HG02840 (cell line): ENCODE measurements at regions not wholly inside any gene's neighbourhood (a gene's known extent, or its start where the extent isn't known, plus 50 kb on each side); places are given as distances from the start of the nearest gene placed in this dataset.
A peak's percentile ranks its signal among the peaks of the same experiment; 100 is the strongest.
"Not testable (repeated sequence)": the region's sequence is repeated elsewhere in the genome, so short reads cannot be mapped to it uniquely, and the experiment has no call there.

Experiments used
- ATAC-seq: cut with Tn5 transposase; IDR thresholded peaks from one replicate; pipeline ENCODE4 v1.9.1; 2021; ENCODE audit warnings: mild to moderate bottlenecking, moderate library complexity, moderate number of reproducible peaks; ENCODE audit not compliant: unreplicated experiment, low FRiP score

DNA sequence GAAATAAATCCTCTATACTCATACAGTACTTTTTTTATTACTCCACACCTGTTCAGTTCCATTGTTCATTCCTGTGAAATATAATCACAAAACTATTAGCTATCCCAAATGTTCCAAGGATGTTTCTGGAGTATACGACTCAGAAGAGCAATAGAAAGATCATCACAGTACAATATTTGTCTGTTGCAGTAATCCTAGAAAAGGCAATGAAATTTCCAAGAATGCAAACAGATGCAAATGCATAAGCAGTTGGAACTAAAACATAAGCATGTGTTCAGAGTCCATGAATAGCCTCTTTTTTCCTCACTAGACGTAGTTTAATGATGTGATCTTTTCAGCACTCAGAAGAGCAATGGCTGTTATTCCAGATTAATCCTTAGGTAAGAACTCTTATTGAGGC, 55.2 kb downstream of the RTL3 start:
- ATAC-seq: no peak

DNA sequence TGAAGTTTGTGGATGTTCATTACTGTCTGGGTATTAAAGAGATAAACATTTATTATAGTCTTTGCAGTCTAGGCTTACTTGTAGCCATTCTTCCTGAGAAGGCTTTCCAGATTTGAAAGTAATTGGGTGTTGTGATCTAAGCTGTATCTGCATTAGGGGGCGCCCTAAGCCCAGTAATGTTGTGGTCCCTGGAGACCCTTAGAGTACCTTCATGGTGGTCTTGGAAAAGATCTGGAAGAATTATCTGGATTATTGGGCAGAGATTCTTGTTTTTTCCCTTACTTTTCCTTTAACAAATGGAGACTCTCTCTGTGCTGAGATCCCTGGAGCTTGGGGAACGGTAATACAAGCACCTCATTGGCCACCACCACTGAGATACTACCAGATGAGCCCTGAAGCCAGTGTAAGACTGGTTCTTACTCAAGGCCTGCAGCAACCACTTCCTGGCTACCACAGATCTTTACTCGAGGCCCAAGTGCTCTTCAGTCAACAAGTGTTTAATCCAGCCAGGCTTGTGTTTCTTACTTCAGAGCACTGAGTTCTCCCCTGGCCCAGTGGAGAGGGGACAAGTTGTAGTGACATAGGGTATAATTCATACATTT, 63.1 kb downstream of the RTL3 start:
- no peak for ATAC-seq

DNA sequence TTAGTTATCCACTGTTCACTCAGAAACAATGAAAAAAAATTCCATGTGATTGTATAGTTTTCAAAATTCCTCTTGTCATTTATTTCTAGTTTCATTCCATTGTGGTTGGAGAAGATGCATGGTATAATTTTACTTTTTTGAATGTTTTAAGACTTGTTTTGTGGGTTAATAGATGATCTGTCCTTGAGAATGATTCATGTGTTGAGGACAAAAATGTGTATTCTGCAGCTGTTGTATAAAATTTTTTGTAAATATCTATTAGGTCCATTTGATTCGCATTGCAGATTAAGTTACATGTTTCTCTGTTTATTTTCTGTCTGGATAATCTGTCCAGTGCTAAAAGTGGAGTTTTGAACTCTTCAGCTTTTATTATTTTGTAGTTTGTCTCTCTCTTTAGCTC, 65.4 kb downstream of the RTL3 start:
- no peak for ATAC-seq

DNA sequence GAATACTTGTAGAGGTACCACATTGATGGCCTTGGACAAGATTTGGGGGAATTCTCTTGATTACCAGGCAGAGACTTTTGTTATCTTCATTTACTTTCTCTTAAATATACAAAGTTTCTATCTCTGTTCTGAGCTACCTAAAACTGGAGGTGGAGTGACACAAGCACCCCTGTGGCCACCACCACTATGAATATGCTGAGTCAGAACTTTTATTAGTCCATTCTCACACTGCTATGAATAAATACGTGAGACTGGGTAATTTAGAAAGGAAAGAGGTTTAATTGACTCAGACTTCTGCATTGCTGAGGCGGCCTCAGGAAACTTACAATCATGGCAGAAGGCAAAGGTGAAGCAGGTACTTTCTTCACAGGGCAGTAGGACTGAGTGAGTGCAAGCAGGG, 67.1 kb downstream of the RTL3 start:
- no peak for ATAC-seq

DNA sequence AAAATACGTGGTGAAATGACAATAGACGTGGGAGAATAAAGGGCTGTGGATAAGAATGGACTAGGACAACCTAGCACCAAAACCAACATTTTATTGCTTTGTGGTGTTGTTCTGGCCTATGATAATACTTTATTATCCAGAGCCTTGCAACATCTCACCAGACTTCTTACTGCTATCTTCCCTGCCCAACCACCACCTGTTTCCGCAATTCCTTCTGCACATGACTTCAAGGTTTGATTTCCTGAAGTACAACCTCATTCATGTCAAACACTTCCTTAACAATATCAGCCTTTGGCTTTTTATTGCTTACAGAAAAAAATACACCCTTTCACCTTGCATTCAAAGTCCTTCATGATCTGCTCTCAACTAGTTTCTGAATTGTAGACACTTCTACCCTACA, 84.8 kb downstream of the RTL3 start:
- no peak for ATAC-seq

DNA sequence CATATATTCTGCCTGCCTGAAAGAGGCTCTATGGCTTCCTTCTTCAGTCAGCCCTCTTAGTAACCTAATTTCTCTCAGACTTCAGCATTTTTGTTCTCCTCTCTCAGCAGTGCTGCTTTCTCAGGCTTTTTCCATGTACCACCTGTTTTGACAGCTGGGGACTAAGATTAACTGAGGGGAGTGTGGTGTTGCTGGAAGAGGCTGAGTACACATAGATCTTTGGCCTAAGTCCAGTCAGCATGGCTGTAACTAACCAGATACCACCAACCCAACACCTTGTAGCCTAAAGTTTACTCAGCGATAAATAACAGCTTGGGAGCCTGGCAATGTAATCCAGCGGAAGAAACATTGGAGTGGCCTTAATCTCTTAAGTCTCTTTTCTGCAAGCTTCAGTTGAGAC, 85.5 kb downstream of the RTL3 start:
- ATAC-seq: no peak

DNA sequence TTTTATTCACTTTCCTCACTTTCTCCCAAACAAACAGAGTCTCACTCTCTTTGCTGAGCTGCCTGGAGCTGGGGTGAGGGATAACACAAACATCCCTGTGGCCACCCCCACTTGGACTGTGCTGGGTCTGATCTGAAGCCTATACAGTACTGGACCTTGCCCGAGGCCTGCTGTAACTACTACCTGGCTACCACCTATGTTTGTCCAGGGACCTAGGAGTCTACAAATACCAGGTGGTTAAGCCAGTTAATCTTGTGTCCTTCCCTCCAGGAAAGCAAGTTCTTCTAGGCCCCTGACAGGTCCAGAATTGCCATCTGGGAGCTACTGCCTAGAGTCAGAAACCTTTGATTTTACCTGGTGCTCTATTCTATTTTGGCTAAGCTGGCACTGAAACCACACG, 87.3 kb downstream of the RTL3 start:
- no peak for ATAC-seq

DNA sequence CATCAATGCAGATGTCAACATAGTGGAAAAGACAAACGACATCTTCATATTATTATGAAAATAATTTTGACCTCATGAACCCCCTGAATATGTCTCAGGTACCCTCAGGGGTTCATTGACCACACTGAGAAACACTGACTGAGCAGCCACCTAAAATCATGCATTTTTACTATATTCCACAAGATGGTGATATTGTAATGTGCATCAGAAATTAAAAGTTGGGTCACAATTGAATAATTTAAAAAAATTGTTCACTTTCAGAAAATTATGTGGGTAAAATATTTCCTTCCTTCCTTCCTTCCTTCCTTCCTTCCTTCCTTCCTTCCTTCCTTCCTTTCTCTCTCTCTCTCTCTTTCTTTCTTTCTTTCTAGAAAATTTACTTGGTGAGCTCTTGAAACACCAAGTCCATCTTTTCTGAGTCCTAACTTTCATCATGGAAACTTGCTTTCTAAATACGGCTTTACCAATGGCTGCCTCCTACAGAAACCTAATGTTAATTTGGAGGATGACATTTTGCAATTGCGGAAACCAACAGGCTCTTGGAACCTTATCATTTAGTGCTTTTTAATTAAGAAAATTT, 103.6 kb downstream of the RTL3 start:
- ATAC-seq: no peak

DNA sequence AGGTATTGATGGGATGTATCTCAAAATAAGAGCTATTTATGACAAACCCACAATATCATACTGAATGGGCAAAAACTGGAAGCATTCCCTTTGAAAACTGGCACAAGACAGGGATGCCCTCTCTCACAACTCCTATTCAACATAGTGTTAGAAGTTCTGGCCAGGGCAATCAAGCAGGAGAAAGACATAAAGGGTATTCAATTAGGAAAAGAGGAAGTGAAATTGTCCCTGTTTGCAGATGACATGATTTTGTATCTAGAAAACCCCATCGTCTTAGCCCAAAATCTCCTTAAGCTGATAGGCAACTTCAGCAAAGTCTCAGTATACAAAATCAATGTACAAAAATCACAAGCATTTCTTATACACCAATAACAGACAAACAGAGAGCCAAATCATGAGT, 106.5 kb downstream of the RTL3 start:
- not testable (repeated sequence) for ATAC-seq

DNA sequence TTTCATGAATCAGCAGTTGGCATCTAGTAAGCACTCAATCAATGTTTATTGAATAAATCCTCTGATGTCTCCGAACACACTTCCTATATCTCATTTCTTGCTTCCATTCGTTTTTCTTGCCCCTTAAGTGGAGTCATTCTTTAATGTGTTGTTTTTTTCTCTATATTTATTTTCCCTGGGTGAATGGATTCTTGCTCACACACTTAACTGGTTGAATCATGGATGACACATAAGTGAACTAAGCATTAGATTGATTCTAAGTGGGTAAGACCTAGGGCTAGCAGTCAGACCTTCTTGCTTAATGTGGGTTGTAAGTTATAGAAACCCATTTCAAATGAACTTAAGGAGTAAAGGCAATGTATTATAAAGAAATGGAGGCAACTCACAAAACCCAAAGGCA, 111.1 kb downstream of the RTL3 start:
- ATAC-seq: no peak

DNA sequence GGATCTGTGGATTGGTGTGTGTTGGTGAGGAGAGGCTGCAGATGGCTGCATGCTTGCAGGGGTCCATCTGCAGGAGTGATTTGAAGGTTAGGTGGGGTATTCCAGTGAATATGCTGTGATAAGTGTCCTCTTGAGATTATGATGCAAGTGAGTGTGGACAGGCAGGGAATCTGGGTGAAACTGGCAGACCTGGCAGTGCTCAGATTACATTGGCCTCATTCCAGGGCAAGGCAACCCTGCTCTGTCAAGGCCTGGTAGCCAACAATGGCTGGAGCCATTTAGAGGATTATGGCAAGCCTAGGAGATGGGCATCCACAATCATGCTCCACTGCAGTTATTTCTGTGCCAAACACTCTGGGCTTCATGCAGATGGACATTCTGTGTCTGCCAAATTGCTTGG, 113.9 kb downstream of the RTL3 start:
- no peak for ATAC-seq

DNA sequence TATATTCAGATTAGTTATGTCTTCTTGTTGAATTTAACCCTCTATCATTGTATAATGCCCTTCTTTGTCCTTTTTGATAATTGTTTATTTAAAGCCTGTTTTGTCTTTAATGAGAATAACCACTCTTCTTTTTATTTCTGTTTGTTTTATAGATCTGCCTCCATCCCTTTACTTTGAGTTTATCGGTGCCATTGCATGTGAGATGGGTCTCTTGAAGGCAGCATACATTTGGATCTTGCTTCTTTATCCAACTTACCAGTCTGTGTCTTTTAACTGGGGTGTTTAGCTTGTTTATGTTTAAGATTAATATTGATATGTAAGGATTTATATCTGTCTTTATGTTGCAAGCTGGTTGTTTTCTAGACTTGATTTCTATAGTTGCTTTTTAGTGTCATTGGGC, 115.8 kb downstream of the RTL3 start:
- no peak for ATAC-seq

DNA sequence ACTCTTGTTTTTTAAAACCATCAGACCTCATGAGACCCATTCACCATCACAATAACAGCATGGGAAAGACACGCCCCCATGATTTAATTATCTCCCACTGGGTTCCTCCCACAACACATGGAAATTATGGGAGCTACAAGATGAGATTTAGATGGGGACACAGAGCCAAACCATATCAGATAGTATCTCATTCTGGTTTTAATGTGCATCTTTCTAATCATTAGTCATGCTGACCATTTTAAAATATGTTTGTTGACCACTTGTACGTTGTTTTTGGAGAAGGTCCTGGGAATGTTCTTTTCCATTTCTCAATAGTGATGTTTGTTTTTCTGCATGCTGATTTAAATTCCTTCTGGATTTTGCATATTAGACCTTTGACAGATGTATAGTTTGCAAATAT, 119.0 kb downstream of the RTL3 start:
- no peak for ATAC-seq

DNA sequence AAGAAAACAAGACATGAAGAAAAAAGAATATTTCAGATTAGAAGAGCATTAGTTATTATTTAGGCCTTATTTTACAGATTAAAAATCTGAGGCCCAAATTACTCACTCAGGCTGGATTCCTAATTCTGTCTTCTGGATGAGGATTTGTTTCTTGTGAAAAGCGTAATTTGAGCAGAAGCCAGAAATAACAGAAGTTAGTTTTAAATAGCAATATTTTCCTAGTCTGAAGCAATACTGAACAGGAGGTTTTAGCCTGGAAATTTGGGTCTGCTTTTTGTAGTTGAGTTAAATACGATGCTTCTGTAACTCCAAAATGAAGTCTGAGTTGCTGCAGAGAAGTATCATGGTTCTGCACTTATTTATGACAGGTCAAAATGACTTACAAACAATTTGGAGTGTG, 124.9 kb downstream of the RTL3 start:
- ATAC-seq: no peak

DNA sequence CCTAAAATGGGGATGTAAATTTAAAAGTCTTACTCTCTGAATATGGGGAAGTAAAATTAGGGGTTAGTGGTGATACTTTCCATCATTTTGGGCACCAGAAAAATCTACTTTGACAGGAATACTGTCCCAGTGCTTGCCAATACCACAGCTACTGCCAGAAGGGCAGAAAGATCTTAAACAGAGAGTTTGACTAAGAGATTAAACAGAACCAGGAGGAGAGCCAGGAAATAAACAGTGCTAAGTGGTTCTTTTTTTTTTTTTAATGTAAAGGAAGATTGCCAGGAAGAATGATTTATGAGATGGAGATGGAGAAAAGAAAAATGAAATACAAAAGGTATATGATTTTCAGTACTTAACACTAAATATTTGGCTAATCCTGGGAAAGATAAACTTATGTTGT, 126.8 kb downstream of the RTL3 start:
- no peak for ATAC-seq

DNA sequence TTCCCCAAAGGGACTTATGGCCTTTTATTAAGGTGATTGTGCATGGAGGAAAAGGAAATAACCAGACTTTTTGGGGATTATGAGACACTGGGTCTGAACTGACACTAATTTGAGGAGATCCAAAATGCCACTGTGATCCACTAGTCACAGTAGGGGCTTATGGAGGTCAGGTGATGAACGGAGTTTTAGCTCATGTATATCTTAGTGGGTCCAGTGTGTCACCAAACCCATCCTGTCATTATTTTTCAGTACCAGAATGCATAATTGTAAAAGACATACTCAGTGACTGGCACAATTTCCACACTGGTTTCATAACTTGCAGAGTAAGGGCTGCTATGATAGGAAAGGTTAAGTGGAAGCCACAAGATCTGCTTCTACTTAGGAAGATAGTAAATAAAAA, 131.3 kb downstream of the RTL3 start:
- ATAC-seq: no peak

DNA sequence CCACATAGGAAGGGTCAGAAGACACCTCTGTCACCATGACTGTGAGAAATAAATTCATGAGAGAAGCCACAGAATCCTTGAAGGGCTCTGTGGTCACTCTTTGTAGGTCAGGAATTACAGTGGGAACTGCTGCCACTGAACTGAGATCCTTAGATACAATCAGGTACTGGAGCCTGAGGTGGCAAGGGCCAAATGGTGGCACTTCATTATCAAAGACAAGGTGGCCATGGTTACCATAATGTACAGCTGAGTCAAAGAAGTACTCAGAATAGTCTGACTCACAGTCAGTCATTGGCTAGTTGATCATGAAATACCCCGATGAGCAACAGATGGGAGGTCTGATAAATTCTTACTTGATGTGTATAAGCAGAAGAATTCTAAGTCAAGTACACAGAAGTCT, 131.9 kb downstream of the RTL3 start:
- no peak for ATAC-seq

DNA sequence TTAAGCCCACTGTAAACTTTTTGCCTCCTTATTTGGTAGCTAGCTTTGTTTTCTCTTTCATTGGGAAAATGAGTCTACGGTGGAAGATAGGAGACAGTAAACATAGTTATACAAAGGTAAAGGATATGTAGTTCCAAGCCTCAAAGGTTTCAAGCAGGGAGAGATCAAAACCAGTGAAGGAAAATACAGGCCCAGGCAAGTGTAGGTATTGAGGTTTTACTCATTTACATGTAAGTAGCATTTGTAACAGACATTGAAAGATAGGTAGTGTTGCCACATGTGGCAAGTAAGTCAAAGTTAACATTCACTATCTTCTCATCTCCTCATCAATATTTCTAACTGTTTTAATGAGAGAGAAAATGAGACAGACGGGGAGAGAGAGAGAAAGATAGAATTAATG, 136.5 kb downstream of the RTL3 start:
- ATAC-seq: no peak

DNA sequence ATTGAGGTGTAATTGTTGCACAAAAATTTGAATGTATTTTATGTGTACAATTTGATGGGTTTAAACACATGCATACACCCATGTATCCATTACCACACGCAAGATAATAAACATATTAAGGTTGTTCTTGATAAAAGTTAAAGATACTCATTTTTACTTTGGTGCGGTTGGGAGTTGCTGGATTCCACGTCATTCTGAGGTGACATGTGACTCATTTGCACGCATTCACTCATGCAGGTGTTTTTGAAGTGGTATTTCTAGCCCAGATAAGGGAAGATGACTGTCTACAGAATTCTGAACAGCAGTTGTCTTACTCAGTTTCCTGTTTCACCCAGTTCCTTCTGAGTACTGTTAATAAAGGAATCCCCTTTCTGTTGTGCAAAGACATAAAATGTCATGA, 142.0 kb downstream of the RTL3 start:
- ATAC-seq: peak; percentile 89

DNA sequence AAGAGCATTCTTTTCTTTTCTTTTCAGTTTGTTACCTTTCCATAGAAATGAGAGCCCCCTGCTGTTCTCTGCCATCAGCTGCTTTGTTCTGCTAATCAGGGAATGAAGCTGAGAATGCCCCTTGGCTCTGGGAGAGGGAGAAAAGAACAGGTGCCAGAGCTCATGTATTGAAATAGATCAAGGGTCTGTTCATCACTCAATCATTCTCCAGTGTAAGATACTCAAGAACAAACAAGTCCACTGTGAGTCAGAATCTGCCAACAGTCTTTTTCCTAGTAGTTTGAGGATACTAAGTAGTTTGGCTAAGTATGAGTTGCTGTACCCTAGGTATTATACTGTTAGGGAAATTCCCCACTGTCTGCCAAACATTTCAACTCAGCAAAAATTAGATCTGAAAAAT, 144.3 kb downstream of the RTL3 start:
- no peak for ATAC-seq

DNA sequence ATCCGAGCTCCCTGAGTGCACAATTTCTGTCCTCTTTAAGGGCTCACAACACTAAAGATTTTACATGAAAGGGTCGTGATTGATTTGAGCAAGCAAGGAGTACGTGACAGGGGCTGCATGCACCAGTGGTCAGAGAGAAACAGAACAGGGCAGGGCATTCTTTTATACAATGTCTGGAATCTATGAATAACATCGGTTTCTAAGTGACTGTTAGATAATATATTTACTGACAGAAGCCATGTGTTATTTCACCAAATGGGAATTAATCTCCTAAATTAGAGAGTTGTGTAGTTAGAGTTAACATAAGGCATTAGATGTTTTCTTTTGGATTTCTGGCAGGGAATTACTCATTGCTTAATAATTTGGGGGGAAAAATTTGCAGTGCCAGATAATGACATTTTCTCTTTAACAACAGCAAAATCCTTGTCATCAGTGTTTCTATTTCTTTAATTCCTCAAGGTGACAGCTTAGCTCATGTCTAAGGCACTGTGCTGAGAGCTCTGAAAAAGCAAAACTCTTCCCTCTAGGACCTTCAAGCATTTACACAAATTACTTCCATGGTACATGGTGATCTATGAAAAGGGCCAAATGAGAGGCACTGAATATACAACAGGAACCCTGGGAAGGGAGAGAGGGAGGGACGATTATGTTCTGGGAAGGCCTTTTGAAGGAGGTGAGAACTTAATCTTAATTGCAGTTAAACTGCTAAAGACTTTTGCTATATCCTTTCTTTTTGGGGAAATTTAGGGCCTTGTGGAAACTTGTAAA, 145.0 kb downstream of the RTL3 start:
- ATAC-seq: no peak

DNA sequence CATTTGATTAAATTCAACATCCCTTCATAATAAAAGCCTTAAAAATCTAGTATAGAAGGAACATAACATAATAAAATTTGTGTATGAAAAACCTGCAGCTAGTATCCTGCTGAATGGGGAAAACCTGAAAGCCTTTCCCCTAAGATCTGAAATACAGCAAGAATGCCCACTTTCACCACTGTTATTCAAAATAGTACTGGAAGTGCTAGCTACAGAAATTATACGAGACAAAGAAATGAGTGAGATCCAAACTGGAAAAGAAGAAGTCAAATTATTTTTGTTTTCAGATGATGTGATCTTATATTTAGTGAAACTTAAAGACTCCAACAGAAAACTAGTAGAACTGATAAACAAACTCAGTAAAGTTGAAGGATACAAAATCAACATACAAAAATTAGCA, 152.9 kb downstream of the RTL3 start:
- no peak for ATAC-seq
